ENCODE measurements at regions not wholly inside any gene's neighbourhood (a gene's known extent, or its start where the extent isn't known, plus 50 kb on each side); places are given as distances from the start of the nearest gene placed in this dataset.

GRCh38 chr4:18556402-18556801 lies 534.8 kb upstream of the LCORL start:
- no peak for DNase-seq (ENCODE audit: low spot score)

- no peak for DNase-seq (ENCODE audit: low spot score)
These were observed 518.8 kb upstream of the LCORL start for GRCh38 chr4:18540349-18540748.

DNA sequence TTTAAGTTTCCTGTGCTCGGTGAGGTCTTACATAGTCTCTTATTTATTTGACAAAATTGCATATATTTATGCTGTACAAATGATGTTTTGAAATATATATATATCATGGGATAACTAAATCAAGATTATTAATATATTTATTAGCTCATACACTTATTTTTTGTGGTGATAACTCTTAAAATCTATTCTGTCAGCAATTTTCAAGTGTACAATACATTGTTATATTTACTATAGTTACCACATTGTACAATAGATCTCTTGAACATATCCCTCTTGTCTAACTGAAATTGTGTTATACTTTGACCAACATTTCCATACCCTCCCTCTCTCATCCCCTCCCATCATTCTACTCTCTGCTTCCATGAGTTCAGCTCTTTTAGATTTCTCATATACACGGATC lies 516.6 kb upstream of the LCORL start:
- no peak for DNase-seq (ENCODE audit: low spot score)

- no peak for DNase-seq (ENCODE audit: low spot score)
These were observed 514.9 kb upstream of the LCORL start for GRCh38 chr4:18536428-18536827.

- no peak for DNase-seq (ENCODE audit: low spot score)
These were observed 514.4 kb upstream of the LCORL start for GRCh38 chr4:18535948-18536347.

- DNase-seq (ENCODE audit: low spot score), result no peak
These were observed 511.8 kb upstream of the LCORL start for GRCh38 chr4:18533262-18533775.

DNA sequence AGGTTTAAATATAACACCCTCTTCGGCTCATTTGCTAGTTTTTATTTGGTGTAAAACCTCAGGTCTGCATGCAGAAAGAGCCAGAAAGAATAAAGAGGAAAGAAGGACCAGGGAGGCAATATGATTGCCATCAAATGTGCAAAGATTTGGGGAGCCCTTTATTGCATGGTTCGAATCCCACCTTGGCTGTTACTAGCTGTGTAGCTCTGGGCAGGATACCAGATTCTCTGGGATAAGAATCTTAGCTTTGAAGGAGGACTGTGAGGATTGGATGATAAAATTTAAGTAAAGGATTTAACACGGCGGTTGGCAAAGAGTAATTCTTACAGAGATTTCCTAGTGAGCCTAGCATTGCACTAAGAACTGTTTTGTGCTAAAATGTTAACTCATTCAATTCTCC lies 510.2 kb upstream of the LCORL start:
- DNase-seq (ENCODE audit: low spot score), result no peak

- no peak for DNase-seq (ENCODE audit: low spot score)
These were observed 507.9 kb upstream of the LCORL start for GRCh38 chr4:18529482-18529881.

- no peak for DNase-seq (ENCODE audit: low spot score)
These were observed 503.1 kb upstream of the LCORL start for GRCh38 chr4:18524667-18525066.

DNA sequence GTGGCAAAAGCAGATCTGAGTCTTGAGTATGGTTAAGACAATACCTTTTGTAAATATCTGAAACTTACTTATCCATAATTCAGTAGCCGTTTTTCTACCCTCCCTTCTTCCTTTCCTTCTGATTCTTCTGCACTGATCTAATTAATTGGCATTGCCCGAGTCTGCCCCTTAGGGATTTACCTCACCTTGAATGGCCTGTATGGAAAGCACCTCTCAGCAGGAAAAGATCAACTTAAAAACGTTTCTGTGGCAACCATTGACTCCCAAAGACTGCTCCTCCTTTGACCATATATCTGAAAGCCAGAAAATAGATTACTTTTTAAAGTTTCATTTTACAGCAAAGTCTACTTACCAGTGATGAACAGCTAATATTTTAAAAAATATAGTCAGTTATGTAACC lies 496.5 kb upstream of the LCORL start:
- DNase-seq (ENCODE audit: low spot score), result no peak

GRCh38 chr4:18513861-18514260 lies 492.3 kb upstream of the LCORL start:
- no peak for DNase-seq (ENCODE audit: low spot score)

DNA sequence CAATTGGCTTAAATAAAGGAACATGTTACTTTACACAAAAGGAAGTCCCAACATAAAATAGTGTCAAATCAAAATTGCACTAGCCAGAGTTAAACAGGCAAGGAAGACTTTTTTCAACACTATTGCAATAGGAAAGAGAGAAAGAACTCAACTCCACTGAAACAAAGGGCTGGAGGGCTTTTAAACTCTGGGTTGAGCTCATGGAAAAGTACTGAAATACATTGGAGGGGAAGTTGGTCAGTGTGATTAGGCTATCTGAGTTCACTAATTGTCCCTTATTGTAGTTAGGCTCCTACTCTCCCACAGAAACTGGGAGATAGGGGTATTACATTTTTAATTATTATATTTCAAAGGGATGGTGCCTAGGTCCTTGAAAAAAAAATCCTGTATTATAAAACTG lies 491.2 kb upstream of the LCORL start:
- DNase-seq (ENCODE audit: low spot score), result no peak

DNA sequence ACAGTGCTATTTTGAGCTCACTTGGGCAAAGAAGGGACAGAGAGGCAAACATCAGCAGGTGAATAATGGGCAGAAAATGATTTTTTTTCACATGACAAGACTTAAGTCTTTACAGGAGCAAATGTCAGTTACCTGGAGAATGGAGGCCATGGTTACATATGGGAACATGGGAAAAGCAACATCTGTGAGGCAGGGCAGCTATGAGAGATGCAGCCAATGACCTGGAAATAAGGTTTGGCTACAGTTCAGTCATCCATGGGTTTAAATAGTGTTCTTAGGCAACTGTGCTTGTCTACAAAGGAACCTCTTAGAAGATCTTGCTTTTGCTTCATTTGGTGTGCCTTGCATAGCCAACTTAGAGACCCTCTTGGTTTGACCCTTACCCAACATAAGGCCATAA lies 490.2 kb upstream of the LCORL start:
- DNase-seq (ENCODE audit: low spot score), result no peak

- DNase-seq (ENCODE audit: low spot score), result no peak
These were observed 487.2 kb upstream of the LCORL start for GRCh38 chr4:18508786-18509185.

DNA sequence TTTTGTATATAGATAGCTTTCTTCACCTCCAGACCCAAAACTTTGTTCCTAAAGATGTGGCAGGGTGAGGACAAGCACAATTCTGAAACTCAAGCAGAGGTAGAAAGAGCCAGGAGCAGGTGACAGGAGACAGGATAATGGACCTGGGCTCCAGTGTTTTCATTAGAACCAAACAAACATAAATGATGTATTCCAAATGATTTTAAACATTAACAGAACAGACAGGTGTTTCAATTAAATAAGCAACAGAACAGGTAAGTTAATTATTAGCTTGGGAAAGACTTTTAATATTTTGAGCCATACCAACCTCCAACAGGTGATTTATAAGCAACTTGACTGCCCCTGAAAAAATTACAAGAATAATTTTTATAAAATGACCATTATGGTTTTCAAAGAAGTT lies 459.4 kb upstream of the LCORL start:
- no peak for DNase-seq (ENCODE audit: low spot score)

- DNase-seq (ENCODE audit: low spot score), result no peak
These were observed 458.8 kb upstream of the LCORL start for GRCh38 chr4:18480342-18480741.

DNA sequence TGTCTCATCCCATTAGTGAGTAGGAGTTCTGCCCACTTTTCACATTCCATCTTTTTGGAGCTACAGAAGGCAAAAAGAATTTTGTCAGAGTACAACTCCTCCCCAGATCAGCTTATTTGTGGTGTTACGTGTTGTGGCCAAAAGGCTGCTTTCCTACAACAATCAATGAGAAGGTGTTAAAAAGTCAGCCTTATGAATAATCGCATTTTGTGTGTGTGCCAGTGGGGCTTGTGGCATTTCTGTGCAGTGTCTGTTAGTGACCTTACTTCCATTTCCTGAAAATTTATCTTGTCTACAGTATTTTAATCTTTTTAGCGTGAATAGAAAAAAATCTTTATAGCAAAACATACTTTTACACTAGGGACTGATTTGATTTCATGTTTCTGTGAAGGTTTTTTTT lies 458.3 kb upstream of the LCORL start:
- DNase-seq (ENCODE audit: low spot score), result no peak

DNA sequence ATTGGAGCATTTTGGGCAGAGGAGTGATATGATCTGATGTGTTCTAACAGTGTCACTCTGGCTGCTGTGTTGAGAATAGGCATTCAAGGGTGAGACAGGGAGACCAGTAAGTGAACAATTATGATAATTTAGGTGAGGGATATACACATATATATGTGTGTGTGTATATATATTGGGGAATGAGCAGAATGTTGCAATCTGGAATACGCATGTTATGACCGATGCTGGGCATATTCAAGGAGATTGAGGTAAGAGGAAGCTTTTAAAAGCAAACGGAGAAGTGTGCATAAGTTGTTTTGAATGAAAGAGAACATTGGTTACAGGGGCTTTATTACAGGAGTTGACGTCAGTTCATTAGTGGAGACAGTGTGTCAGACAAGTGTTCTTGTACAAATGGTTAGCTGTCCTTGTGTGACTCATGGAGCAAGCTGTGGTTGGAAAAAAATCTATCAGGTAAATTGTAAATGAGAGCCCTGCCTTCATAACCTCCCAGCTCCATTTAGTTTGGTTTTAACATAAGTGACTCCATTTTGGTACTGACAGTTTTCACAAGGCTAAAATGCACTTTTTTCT lies 442.5 kb upstream of the LCORL start:
- DNase-seq (ENCODE audit: low spot score), result no peak

GRCh38 chr4:18458465-18458864 lies 436.9 kb upstream of the LCORL start:
- no peak for DNase-seq (ENCODE audit: low spot score)

GRCh38 chr4:18454349-18454748 lies 432.8 kb upstream of the LCORL start:
- no peak for DNase-seq (ENCODE audit: low spot score)

DNA sequence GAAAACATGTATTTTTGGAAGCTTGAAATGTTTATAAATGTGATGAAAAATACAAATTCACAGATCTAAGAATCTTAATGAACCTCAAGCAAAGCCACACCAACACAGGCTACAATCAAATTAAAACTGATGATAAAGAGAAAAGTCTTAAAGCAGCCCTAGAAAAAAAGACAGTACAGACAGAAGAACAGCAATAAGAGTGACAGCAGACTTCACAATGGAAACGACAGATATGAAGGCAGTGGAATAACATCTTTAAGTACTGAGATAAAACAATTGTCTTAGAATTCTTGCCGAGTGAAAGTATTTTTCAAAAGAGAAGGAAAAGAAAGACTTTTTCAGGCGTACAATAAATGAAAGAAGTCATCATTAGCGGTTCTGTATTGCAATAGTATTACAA lies 423.6 kb upstream of the LCORL start:
- no peak for DNase-seq (ENCODE audit: low spot score)

DNA sequence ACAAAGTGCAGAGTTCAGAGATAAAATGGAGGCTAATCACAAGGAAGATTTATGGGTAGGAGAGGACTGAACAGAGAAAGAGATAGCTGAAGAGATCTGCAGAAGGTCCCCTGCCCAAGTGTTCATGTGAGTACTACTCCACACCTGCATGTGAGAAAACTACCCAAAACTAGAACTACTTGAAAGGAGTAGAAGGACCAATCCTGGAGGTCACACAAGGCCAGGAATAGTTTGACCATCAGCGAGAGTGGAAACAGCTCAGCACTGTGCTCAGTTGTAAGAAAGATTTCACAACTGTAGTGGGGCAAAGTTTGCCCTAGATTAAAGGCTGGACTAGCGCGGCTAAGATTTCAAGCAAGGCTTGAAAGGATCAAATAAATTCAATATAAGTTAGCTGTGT lies 422.7 kb upstream of the LCORL start:
- DNase-seq (ENCODE audit: low spot score), result no peak

GRCh38 chr4:18442957-18443356 lies 421.4 kb upstream of the LCORL start:
- no peak for DNase-seq (ENCODE audit: low spot score)

DNA sequence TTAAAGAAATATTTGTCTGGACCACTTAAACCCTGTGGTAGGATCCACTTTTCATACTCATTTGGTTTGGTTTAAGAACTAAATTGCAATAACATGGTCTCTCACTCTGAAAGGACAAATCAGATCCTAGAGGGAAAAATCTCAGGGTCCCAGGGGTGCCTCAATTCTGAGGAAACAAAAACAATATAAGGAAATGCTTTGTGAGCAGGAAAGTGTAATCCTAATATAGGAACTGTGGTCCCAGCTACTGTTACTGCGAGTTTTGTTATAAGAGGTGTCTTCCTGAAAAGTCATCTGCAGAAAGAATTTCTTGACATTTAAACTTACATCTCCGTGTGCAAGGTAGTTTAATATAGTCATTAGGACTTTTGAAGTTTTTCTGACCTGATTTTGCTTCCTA lies 420.1 kb upstream of the LCORL start:
- no peak for DNase-seq (ENCODE audit: low spot score)

GRCh38 chr4:18441203-18441590 lies 419.6 kb upstream of the LCORL start:
- DNase-seq (ENCODE audit: low spot score), result no peak
